HepG2 (cell line): ENCODE measurements at regions not wholly inside any gene's neighbourhood (a gene's known extent, or its start where the extent isn't known, plus 50 kb on each side); places are given as distances from the start of the nearest gene placed in this dataset.

ENCODE experiments used
- ATAC-seq: fragments of 200-7000 bp; cut with Tn5 transposase; 3 replicates; pipeline ENCODE4 v1.9.1; 2020; ENCODE audit warnings: mild to moderate bottlenecking, moderate library complexity
- BruUV-seq: library from RNA; stranded (reverse); fragments of 400-500 nt; replicated peaks from 2 replicates; lab custom pipeline; 2021; lab: Mats Ljungman, UMichigan
- CTCF ChIA-PET: fragments of 300-600 bp; formaldehyde crosslinking; extraction: SDS; loops from one replicate; lab custom pipeline; 2021; ENCODE audit warnings: low total read pairs, inconsistent platforms, low intra/inter-chr PET ratio; lab: Yijun Ruan, JAX
- POLR2A ChIA-PET: fragments of 350-600 bp; sonication (Branson Sonifier 250); formaldehyde crosslinking; loops from one replicate; lab custom pipeline; 2020; ENCODE audit warnings: antibody characterized with exemption, inconsistent platforms; lab: Yijun Ruan, JAX
- DNase-seq: peaks from one replicate; pipeline ENCODE4 v3.0.0-alpha.2; 2015; ENCODE audit warnings: low spot score
- FAIRE-seq: peaks from 3 replicates; lab custom pipeline; 2011; peaks lifted over from hg19 to GRCh38; lab: Jason Lieb, UNC
- H2AFZ ChIP-seq: one replicate; pipeline ENCODE4 v1.6.1; 2011; ENCODE audit warnings: low read length, inconsistent platforms
- H3K27ac ChIP-seq: fragments of 300-600 bp; 3 replicates; pipeline ENCODE4 v1.8.0; 2011; ENCODE audit warnings: mixed run types, mild to moderate bottlenecking, mixed read lengths, low read length, inconsistent platforms; ENCODE audit not compliant: insufficient read depth; ENCODE audit errors: extremely low read length
- H3K27me3 ChIP-seq, 2 experiments: fragments of 200-600 bp in 1 of 2; 2 replicates in 1 of 2; 3 replicates in 1 of 2; pipeline versions ENCODE4 v1.6.0 to v1.8.0; 2011; ENCODE audit warnings: low read length in 2 of 2, mild to moderate bottlenecking in 2 of 2, moderate library complexity in 2 of 2, inconsistent platforms in 1 of 2; ENCODE audit not compliant: insufficient read depth in 2 of 2, control insufficient read depth in 1 of 2
- H3K36me3 ChIP-seq, 2 experiments: fragments of 200-600 bp in 1 of 2; replicated peaks in 1 of 2; 2 replicates in 1 of 2; 3 replicates in 1 of 2; pipeline versions ENCODE4 v1.5.1 to v1.8.0; 2011; ENCODE audit warnings: low read length in 2 of 2, inconsistent platforms in 1 of 2; ENCODE audit not compliant: insufficient read depth in 2 of 2, control insufficient read depth in 1 of 2
- H3K4me1 ChIP-seq: 2 replicates; pipeline ENCODE4 v1.5.1; 2012; ENCODE audit warnings: low read length, inconsistent platforms; ENCODE audit not compliant: insufficient read depth
- H3K4me2 ChIP-seq: 2 replicates; pipeline ENCODE4 v1.6.0; 2011; ENCODE audit warnings: low read depth, low read length, inconsistent platforms
- H3K4me3 ChIP-seq, 3 experiments: fragments of 200-600 bp in 1 of 3; sonication (generic), shearing (Covaris generic) in 1 of 3; replicated peaks in 1 of 3; 2 replicates each; pipeline ENCODE4 v1.5.1; 2011 to 2016; ENCODE audit warnings: low read length in 3 of 3, inconsistent platforms in 2 of 3, low read depth in 2 of 3, mild to moderate bottlenecking in 2 of 3, control low read depth in 1 of 3, mixed read lengths in 1 of 3; ENCODE audit not compliant: insufficient read depth in 1 of 3
- H3K79me2 ChIP-seq: one replicate; pipeline ENCODE4 v1.6.1; 2011; ENCODE audit warnings: low read length, inconsistent platforms; ENCODE audit not compliant: insufficient read depth
- H3K9ac ChIP-seq: 2 replicates; pipeline ENCODE4 v1.6.0; 2011; ENCODE audit warnings: mild to moderate bottlenecking, low read depth, low read length, inconsistent platforms; ENCODE audit not compliant: insufficient read depth
- H3K9me3 ChIP-seq: 2 replicates; pipeline ENCODE4 v1.5.1; 2012; ENCODE audit warnings: mild to moderate bottlenecking, low read length
- H4K20me1 ChIP-seq: 2 replicates; pipeline ENCODE4 v1.6.0; 2011; ENCODE audit warnings: inconsistent platforms, mild to moderate bottlenecking, low read length, moderate library complexity; ENCODE audit not compliant: insufficient read depth
- HOXA9 ChIP-seq: sonication (generic); formaldehyde crosslinking; IDR thresholded peaks from 2 replicates; pipeline ENCODE4 v1.8.1; 2022; ENCODE audit warnings: missing genetic modification reagents, mild to moderate bottlenecking, moderate library complexity, borderline replicate concordance
- KAT8 ChIP-seq: IDR thresholded peaks from 2 replicates; pipeline ENCODE4 v1.6.1; 2016; ENCODE audit warnings: missing genetic modification reagents, missing compliant biosample characterization
- KDM4B ChIP-seq: sonication (generic); formaldehyde crosslinking; IDR thresholded peaks from 2 replicates; pipeline ENCODE4 v1.4.0; 2020; ENCODE audit warnings: missing genetic modification reagents
- KDM5A ChIP-seq: fragments of 200-600 bp; sonication (generic); IDR thresholded peaks from 2 replicates; pipeline ENCODE4 v1.7.0; 2018; ENCODE audit warnings: antibody characterized with exemption, mild to moderate bottlenecking, low read length, borderline replicate concordance
- MYPOP ChIP-seq: sonication (generic); formaldehyde crosslinking; IDR thresholded peaks from 2 replicates; pipeline ENCODE4 v1.8.1; 2023; ENCODE audit warnings: mild to moderate bottlenecking, moderate library complexity, missing genetic modification reagents
- NFATC3 ChIP-seq: sonication (generic); formaldehyde crosslinking; IDR thresholded peaks from 2 replicates; pipeline ENCODE4 v1.5.1; 2020; ENCODE audit warnings: mild to moderate bottlenecking, missing genetic modification reagents
- PTBP1 ChIP-seq: fragments of 200-400 bp; formaldehyde crosslinking; IDR thresholded peaks from 2 replicates; pipeline ENCODE4 v1.6.1; 2018; ENCODE audit warnings: low read length, low read depth; ENCODE audit not compliant: poor library complexity, severe bottlenecking
- TAF1 ChIP-seq: sonication (generic); formaldehyde crosslinking; IDR thresholded peaks from 2 replicates; pipeline ENCODE4 v1.4.0; 2020; ENCODE audit warnings: missing genetic modification reagents
- ZBTB46 ChIP-seq: sonication (generic); formaldehyde crosslinking; IDR thresholded peaks from 2 replicates; pipeline ENCODE4 v1.4.0; 2020; ENCODE audit warnings: mild to moderate bottlenecking, missing genetic modification reagents, borderline replicate concordance
- ZFY ChIP-seq: sonication (generic); formaldehyde crosslinking; IDR thresholded peaks from 2 replicates; pipeline ENCODE4 v1.4.0; 2020; ENCODE audit warnings: missing genetic modification reagents
- ZKSCAN1 ChIP-seq: fragments of 150-350 bp; IDR thresholded peaks from 2 replicates; pipeline ENCODE4 v1.6.1; 2014; ENCODE audit warnings: low read length
- ZNF484 ChIP-seq: sonication (generic); formaldehyde crosslinking; IDR thresholded peaks from 2 replicates; pipeline ENCODE4 v1.5.1; 2020; ENCODE audit warnings: mild to moderate bottlenecking, low read depth, missing genetic modification reagents, borderline replicate concordance
- ZNF543 ChIP-seq: sonication (generic); formaldehyde crosslinking; IDR thresholded peaks from 2 replicates; pipeline ENCODE4 v1.4.0; 2020; ENCODE audit warnings: mild to moderate bottlenecking, missing genetic modification reagents
- ZNF615 ChIP-seq: sonication (generic); formaldehyde crosslinking; IDR thresholded peaks from 2 replicates; pipeline ENCODE4 v1.5.0; 2020; ENCODE audit warnings: mild to moderate bottlenecking, missing genetic modification reagents, borderline replicate concordance
- ZNF652 ChIP-seq: IDR thresholded peaks from 2 replicates; pipeline ENCODE4 v1.6.1; 2016; ENCODE audit warnings: low read depth, borderline replicate concordance
- WGBS: methylation state at CpG from one replicate; pipeline ENCODE4 v1.1.6; 2017; ENCODE audit warnings: low lambda C conversion rate; 5-methylcytosine and 5-hydroxymethylcytosine counted together
- in situ Hi-C: cut with HindIII; loops from 2 replicates; pipeline ENCODE4 v1.10.0; 2017; ENCODE audit warnings: low pct_unique_long_range_greater_than_20kb; ENCODE audit not compliant: extremely low pct_ligation_motif_present
- intact Hi-C: fragments of 100-400 bp; cut with micrococcal nuclease; formaldehyde crosslinking; loops from one replicate; pipeline ENCODE4 v1.10.0; 2022; ENCODE audit not compliant: unreplicated experiment
- TF ChIP-seq, protein P1 (sequence below): IDR thresholded peaks from 2 replicates; pipeline ENCODE4 v1.6.1; 2016

DNA sequence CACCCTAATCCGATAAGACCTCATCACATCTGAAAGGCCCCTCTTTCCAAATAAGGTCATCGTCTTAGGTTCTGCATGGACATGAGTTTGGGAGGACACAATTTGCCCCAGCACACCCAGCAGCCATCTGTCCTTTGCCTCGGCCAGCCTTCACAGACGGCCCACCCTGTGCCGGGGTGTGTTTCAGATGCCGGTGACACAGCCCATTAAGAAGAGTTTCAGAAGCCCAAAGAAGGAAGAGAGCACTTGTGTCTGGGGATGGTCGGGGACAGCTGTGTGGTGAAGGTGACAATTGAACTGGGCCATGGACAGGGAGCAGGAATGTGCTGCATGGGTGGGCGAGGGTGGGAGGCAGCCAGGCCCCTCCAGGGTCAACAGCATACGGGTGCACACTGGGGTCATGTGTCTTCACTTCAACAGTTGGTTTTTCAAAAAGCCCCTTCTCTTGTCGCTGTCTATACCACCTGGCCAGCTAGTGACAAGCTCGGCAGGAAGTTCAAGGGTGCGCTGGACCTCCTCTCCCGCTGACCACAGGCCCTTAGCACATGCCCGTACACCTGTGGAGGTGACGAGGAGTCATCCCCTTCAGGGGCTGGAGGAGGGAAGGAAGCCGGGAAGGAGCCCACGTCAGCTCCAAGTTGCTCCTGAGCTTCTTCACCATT lies 183.1 kb downstream of the C16orf95 start:
- ATAC-seq (no peak), FAIRE-seq (no peak), DNase-seq (no peak)
- in situ Hi-C loops (no loop called here), intact Hi-C loops (no loop called here)
- POLR2A ChIA-PET, result no interaction called here
- H3K79me2 ChIP-seq, result no peaks in the 10 kb centered on the region
- peaks cover 0 to 28% of the 10 kb centered on the region in 2 experiments; a peak in 3 of 5 replicates for H3K27me3 ChIP-seq
- no peak overlapping the region for H3K4me3 ChIP-seq
- no peaks in the 10 kb centered on the region for H3K36me3 ChIP-seq
- TF ChIP-seq HOXA9 (no peak), MYPOP (CRISPR knock-in tag) (no peak), ZNF652 (CRISPR knock-in tag) (no peak), ZKSCAN1 (no peak), ZNF615 (CRISPR knock-in tag) (no peak), KAT8 (CRISPR knock-in tag) (no peak), ZNF543 (no peak), ZNF484 (CRISPR knock-in tag) (no peak), ZFY (CRISPR knock-in tag) (no peak), TAF1 (CRISPR knock-in tag) (no peak), KDM5A (no peak), NFATC3 (no peak), KDM4B (CRISPR knock-in tag) (no peak), ZBTB46 (CRISPR knock-in tag) (no peak), PTBP1 (no peak)
- TF ChIP-seq, protein P1, sequence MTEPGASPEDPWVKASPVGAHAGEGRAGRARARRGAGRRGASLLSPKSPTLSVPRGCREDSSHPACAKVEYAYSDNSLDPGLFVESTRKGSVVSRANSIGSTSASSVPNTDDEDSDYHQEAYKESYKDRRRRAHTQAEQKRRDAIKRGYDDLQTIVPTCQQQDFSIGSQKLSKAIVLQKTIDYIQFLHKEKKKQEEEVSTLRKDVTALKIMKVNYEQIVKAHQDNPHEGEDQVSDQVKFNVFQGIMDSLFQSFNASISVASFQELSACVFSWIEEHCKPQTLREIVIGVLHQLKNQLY (CRISPR knock-in tag), result no peak
- H3K4me2 ChIP-seq, result no peak overlapping the region
- H3K9ac ChIP-seq, result no peak overlapping the region
- H3K27ac ChIP-seq, result no peak overlapping the region
- no peaks in the 10 kb centered on the region for H4K20me1 ChIP-seq
- H3K9me3 ChIP-seq, result no peaks in the 10 kb centered on the region
- WGBS, result 48% methylated on average over 17 of the region's 17 CpGs
- CTCF ChIA-PET, result no interaction called here
- H3K4me1 ChIP-seq, result peaks cover 24% of the 10 kb centered on the region
- no TSS peak for BruUV-seq
- no peak overlapping the region for H2AFZ ChIP-seq
